Prostate gland (tissue), 2 donors: ENCODE measurements at regions not wholly inside any gene's neighbourhood (a gene's known extent, or its start where the extent isn't known, plus 50 kb on each side); places are given as distances from the start of the nearest gene placed in this dataset.

Experiments used
- POLR2A ChIP-seq: fragments of 450-650 bp; IDR thresholded peaks from one replicate; pipeline ENCODE4 v1.6.1; 2016; ENCODE audit warnings: antibody characterized with exemption, mild to moderate bottlenecking
- POLR2AphosphoS5 ChIP-seq: sonication (generic); formaldehyde crosslinking; IDR thresholded peaks from one replicate; pipeline ENCODE4 v1.6.1; 2017; ENCODE audit warnings: antibody characterized with exemption
- TF ChIP-seq, protein P1 (sequence below), 4 experiments: fragments of 200-600 bp in 2 of 4; fragments of 450-650 bp in 2 of 4; sonication (generic) in 2 of 4; IDR thresholded peaks; 1 replicate in 3 of 4; 2 replicates in 1 of 4; pipeline ENCODE4 v1.5.1; 2016 to 2019; ENCODE audit warnings: antibody characterized with exemption in 4 of 4, mild to moderate bottlenecking in 2 of 4, moderate library complexity in 2 of 4

DNA sequence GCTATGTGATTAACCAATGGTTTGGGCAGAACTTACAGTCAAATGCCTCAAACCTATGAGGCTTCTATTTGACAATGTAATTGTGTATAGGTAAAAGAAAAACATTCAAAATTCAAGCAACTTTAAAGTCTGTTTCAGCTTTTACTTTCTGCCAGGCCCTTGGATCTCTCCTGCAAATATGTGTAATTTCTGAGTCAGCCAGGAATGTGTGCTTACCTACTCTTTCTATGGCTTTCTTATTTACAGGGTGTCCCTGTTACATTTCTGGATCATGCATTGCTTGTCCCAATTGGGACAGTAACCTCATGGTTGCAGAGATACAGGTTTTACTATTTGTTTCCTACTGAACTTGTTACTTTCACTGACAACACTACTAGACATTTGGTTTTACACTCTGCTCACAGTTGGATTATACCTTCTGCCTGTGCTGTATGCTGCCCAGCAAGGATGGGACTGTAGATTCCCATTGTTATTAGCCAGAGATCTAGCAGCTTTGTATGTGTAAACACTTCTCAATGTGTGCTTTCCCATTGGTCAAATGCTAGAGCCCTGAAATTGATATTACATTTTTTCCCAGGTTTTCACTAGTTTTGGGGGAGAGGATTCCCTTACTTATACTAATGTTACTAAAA is 355.3 kb downstream of the ARL4A start:
- TF ChIP-seq, protein P1, sequence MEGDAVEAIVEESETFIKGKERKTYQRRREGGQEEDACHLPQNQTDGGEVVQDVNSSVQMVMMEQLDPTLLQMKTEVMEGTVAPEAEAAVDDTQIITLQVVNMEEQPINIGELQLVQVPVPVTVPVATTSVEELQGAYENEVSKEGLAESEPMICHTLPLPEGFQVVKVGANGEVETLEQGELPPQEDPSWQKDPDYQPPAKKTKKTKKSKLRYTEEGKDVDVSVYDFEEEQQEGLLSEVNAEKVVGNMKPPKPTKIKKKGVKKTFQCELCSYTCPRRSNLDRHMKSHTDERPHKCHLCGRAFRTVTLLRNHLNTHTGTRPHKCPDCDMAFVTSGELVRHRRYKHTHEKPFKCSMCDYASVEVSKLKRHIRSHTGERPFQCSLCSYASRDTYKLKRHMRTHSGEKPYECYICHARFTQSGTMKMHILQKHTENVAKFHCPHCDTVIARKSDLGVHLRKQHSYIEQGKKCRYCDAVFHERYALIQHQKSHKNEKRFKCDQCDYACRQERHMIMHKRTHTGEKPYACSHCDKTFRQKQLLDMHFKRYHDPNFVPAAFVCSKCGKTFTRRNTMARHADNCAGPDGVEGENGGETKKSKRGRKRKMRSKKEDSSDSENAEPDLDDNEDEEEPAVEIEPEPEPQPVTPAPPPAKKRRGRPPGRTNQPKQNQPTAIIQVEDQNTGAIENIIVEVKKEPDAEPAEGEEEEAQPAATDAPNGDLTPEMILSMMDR (IDR thresholded peaks at IDR 0.05), result no peak
- TF ChIP-seq POLR2A, result no peak
- TF ChIP-seq POLR2AphosphoS5, result no peak
